Fibroblast of gingiva (primary cell): ENCODE measurements at regions not wholly inside any gene's neighbourhood (a gene's known extent, or its start where the extent isn't known, plus 50 kb on each side); places are given as distances from the start of the nearest gene placed in this dataset.

Experiments
- DNase-seq: peaks from one replicate; pipeline ENCODE4 v3.0.0-alpha.2; 2011; ENCODE audit warnings: low read depth

DNA sequence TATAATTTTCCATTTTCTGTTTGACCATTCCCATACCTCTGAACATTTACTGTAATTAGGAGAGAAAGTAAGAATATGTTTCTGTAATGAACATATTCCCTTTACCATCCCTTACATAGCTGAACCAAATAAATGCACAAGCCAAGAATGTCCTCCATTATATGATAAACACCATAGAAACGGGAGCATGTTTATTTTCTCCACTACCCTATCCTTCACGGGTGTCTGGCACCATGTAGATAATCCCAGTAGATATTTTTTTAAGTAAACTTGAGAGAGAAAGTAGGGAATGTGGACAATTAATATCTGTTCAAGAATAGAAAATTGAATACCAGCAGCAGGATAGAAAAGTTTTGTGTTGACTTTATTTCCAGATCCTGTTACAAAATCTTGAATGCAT, 928.4 kb downstream of the EFNB2 start:
- no peak for DNase-seq

DNA sequence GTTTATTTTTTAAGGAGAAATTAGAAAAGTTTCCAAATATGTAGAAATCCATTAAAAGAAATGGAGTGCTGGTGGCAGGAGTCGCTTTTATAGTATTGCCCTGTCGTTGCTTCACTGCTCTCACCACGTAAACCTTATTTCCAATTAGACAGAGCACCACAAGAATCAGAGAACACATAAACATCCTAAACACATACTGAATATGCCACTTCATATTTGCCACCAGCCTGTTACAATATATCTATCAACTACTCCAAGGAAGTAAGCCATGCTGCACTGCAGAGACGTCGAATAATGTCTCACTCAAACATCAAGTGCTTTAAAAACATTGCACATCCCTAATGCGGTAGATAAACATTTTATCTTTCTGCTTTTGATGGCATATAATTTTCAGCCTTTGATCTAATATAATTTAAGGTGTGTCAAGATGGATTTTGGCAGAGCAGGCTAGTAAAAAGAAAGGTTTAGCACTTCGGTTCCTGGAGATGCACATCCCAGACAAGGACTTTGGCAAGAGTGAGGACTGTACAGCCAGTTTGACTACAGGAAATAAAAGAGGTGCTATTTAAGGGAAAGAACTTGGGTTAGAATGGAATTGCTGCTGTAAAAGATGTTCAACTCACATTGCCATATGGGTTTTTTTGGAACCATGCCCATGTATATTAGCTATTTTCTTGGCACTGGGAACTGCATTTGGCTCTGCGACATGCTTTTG, 932.3 kb downstream of the EFNB2 start:
- DNase-seq, result no peak

DNA sequence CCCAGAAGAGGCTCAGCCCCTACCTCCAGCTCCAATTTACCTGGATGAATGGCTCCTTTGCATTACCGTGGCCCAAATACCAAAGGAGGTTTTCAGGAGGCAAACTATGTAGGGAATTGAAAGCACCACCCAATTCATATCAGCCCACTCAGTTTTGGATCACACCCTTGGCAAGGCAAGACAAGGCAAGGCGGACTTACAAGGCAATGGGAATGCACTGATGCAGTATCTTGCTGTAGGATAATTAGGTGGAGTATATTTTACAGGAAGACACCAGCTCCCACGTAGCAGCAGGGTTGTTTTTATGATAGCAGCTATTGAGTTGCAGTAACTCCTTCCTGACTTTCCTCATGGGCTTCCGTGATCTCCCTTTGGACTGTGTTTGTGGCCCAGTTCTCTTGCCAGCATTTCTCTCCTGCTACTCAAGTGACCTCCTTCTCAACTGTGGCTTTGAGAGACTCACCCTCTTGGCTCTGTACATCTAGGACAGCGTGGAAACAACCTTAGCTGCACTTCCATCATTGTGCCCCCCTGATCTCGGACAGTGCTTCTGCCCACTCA, 935.9 kb downstream of the EFNB2 start:
- no peak for DNase-seq

DNA sequence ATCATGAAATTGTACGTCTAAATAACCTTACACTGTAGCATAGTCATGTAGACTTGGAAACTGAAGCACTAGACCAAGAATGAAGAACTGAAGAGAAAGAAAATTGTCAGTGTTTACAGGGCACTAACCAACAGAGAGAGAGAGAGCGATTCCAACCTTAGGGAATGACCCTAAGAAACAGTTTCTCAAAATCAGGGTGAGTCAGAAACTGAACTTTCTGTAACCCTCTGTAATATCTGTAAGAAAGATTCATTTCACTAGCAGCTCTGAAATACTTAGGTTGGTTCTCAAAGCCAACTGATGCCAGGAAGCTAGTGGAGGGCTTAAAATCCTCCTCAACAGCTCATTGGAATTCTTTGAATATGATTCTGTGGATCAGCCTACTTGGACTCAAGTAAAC, 936.9 kb downstream of the EFNB2 start:
- DNase-seq, result no peak

DNA sequence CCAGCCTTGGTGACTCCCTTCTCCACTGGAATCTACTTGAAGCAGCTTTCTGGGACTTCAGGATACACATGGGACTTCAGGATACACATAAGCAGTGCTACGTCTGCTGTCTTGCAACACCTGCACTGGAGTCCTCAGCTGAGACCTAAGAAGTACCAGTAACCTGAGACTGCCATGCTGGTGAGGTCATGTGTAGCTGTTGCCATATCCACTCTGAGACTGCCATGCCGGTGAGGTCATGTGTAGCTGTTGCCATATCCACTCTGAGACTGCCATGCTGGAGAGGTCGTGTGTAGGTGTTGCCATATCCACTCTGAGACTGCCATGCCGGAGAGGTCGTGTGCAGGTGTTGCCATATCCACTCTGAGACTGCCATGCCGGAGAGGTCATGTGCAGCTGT, 937.9 kb downstream of the EFNB2 start:
- DNase-seq, result no peak

DNA sequence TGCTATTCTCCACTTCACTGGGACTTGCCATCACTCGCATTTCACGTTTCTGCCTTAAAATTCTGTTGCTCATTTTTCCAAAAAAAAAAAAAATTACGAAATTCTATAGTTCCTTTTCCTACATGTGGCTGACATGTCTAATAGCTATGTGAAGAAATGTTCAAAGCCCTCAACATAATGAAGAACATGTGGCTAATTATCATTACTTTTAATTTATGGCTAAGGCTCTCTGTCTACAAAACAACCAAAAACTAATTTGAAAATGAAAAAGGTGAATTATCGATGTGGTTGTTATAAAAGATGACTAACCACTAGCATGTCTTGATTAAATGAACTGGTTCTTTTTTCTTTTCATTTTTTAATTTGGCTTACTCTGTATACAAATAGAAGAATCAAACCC, 940.0 kb downstream of the EFNB2 start:
- DNase-seq, result no peak

DNA sequence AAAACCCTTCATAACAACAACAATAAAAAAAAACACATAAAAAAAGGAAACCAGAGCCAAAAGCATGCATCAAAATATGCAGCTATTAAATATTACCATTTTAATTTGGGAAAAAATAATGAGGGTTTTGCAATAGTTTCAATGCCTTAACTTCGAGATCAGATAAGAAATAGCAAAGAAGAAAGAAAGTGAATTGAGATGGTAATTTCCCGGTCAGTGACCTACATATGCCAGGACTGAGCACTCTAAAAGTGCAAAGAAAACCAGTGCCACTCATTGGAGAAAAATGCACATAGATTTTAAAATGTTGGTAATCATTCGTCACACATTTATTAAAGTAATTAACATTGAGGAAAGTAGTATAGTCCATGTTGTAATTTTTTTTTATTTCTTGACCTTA, 944.2 kb downstream of the EFNB2 start:
- DNase-seq, result no peak

DNA sequence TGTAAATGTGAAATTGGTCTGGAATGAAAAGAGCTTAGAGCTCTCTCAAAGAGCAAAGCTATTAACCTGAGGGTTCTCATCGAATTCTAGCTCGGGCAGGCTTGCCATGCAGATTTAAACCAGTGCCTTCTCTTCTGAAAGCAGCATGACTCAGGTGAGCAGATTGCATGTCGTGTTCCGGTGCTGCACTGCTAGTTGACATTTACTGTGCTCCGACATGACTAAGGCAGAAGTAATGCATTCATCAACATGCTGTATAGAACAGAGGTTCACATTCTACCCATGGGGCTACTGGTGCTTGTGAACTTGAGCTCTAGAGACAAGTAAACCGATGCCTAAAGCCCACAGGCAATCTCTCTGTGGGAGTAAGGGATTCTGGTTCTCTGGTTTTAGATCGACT, 947.7 kb downstream of the EFNB2 start:
- no peak for DNase-seq

DNA sequence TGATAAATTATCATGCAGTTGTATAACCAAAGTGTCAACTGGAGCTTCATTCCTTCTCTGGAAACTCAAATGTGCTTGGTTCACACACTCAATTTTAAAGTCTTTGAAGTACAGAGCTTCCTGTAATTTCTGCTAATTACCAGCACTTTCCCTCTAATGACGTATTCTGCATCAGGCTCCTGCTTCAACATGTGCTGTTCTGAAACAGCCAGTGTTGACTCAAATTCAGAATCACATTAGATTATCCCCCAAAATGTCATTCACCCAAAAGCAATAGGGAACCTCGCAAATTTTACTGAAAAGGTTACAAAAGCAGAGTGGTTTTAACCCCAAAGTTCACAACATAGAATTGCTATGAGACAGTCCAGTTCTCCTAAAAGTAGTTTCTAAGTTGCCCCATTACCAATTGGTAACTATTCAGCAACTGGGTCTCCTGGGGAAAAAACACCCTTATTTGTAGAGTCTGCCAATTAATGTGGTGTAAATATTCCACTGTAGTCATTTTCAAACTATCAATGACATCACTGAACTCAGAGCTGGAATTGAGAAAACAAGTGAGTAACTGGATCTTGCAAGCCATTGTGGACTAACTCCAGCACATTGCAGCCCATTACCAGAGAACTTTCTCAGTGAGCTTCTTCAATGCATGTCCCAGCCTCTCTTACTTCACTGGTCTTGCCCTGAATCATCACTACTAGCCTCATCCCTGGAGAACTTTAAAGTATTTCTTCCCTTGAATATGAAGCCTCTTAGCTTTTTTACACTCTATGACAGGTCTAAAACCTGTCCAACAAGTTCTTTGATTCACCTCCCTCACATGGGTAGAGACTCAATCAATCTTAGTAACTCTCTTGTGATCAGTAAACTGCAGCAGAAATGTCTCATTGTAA, 955.4 kb downstream of the EFNB2 start:
- no peak for DNase-seq

DNA sequence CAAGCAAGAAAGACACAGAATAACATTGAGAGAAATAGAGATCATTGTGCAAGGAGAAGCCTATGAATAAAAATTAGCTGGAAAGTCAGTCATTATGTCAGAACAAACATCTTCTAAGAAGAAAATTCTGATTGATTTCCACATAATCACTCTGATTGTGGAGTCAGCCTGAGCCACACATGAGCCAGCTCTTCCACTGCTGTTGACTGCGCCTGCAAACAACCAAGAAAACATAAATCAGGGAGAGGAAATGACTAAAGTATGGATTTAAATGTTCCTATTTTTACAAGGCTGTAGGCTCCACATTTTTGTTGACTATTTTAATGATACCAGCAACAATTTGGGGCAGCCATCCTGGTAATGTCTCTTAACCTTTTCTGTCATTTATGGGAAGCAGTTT, 962.3 kb downstream of the EFNB2 start:
- DNase-seq, result no peak

DNA sequence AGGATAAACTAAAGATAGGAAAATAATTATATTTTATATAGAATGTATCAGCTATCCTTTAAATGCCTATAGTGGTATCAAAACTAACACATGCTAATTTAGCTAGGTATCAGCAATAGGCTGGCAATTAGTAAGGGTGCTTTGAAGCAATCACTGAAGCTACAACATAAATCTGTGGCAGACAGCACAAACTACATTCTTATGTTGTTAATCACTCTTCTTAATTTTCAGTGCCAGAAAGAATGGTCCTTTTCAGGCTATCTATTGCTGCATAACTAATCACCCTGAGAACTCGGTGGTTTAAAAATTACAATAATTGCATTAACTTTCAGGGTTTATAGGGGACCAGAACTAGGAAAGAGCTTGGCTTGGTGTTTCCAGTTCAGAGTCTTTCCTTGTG, 963.1 kb downstream of the EFNB2 start:
- no peak for DNase-seq

DNA sequence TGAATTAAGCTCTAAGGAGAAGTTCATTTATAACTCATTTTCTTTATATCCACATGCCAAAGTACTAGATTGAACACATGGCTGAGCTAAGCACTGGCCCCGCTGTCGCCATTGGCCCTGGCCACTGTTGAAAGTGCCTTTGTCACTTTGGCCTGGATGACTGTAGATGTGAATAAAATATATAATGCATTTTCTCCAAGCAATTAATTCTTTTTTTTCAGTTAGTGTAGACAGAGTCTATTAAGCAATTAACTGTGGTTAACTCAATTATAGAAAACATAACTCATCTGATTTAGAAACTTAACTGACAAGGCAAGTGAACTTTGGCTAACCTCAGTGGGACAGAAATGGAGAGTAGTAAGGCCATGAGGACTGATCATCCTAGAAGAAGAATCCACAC, 965.6 kb downstream of the EFNB2 start:
- no peak for DNase-seq

DNA sequence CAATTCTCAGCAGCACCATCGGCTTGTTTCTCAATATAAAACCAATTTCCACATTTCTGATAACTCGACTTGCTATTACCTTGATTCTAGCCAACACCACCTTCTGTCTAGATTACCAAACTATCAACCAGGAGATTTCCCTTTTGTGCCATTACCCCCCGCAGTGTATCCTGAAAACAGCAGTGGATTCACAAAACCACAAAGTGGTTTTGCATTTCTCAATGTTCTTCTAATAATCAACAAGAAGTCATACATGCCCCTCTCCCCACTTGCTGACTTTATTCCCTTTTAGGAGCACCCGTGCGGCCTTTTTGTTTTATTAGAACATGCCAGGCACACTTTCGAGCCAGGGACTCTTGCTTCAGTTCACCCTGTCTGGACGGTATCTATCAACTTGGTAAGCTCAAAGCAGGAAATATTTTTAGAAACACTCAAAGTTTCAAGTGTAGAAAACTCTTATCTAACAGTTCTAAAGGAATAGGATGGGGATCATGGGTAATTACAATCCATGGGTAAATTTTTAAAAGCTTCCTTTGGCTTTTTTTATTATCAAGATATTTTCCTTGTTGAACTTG, 967.4 kb downstream of the EFNB2 start:
- no peak for DNase-seq

DNA sequence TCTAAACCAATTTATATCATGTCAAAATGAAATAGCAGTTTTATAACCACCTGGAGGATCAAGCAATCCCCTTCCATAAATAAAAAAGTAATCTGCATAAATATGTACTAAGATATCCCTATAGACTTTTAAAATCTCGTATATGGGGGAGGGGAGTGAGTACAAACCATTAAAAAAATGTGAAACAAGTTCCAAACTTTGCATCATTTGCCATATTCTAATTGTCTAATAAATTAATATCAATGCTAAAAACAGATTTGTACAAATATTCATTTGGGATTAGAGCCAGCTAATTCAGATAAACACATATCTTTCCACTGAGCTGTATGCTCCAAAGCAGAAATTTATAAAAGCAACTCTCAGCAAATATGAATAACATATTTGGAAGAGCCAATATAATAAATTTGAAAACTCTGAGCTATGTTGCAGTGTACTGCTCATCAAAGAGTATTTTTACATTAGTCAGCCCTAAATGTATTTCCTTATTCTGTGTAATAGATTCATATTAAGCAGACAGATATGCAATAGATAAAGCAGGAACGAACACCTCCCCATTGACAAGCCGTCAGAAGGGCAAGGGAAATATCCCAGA, 970.2 kb downstream of the EFNB2 start:
- no peak for DNase-seq

DNA sequence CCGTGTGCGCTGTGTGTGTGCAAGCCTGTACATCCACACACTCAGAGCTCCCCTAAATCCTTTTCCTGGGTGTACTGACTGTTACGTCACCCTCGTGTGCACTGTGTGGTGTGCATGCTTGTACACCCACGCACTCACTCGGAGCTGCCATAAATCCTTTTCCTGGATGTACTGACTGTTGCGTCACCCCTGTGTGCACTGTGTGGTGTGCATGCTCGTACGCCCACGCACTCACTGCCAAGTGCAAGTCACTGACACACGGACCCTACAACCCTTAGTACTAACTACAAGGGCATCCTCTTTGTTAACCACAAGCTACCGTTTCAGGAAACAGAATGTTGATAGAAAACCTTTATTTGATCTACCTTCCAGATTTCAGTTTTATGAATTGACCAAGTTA, 983.4 kb downstream of the EFNB2 start:
- no peak for DNase-seq

DNA sequence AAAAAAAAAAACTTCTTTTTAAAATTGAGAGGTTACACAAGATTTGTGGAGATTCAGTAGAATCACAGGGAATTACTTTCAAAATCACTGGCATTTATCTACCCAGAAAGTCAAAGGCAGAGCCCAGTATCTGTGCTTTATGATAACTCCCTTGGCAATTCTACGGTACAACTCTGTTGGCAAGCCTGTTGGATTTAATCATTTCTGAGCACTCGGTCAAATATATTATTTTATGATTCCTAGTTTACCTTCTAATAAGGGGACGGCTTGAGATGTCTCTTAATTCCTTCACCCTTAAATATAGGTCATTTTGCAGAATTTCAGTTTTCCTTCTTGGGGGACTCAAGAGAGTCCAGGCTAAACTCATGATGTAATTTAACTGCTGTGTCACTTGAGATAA, 987.6 kb downstream of the EFNB2 start:
- no peak for DNase-seq

DNA sequence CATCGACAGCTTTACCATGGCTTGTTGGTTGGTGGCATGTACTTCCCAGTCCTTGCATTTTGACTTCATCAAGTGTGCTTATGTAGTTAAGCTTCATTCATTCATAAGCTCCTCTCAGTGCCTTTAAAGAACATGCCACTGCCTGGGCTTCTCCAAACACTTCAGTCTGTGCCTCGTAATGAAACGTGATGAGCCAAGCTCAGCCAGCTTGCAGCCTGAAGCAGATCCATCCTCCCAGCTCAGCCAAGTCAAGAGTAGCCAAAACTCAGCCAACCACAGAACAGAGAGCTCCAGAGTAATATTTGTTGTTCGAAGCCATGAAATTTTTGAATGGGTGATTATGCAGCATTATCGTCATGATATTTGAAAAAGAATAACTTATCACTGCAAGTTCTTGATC, 989.7 kb downstream of the EFNB2 start:
- no peak for DNase-seq

DNA sequence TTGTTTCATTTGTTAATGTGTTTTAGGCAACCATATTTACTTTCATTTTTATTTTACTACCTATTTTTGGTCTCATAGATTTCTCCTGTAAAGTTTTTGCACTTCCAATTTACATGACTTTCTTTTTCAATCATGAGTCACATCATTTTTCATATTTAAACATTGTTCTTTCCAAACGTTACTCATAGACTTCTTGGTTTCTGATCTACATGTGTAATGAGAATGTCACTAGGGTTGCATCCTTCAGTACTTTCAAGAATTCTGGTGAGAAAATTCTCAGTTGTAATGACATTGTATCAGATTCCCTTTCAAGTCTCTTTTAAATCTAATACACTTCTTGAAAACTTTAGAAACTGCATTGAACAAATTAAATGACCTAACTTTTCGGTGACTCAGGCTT, 991.7 kb downstream of the EFNB2 start:
- no peak for DNase-seq

DNA sequence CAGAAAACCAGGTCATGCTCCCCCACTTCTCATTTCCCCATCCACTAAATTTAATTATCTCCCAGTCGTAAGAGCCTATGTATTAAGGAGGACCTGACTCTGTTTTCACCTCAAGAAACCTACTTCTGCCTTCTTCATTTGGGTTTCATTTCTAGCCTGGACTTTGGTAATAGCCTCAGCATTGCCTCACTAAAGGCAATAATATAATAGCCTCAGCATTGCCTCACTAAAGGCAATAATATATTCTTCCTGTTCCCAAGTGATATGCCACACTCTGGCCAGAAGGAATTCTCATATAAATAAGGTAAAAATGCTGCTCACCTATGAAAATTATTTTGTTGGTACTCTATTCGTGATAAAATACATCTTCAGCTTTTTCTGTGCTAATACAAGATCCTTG, 993.9 kb downstream of the EFNB2 start:
- DNase-seq, result no peak

DNA sequence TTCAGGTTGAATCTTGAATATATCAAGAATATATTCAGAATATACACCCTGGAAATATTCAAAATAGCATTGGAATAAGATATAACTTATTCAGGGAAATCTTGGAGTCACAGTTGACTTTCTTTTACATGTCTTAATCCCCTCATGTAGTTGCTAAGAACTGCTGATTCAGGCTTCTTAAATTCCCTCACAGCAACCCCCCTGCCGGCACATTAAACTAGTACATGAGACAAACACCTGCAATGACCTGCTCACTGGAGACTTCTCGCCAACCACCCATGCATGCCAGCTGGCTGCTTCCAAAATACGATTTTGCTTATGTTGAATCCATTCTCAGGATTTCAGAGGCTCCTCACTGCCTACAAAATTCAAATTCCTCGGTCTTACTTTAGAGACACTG, 997.1 kb downstream of the EFNB2 start:
- no peak for DNase-seq

DNA sequence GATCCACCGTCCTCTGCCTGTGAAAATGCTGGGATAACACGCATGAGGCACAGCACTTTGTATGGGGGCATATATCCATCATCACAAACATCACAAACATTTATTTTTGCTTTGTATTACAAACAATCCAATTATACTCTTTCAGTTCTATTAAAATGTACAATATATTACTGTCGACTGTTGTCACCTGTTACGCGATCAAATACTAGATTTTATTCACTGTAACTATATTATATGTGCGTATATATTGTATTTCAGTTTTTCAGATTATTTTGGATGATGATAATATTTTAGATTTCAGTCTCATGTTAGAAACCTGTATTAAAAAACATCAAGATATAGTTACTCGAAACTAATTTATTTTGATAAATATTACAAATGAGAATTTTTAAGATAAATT, 998.3 kb downstream of the EFNB2 start:
- no peak for DNase-seq

DNA sequence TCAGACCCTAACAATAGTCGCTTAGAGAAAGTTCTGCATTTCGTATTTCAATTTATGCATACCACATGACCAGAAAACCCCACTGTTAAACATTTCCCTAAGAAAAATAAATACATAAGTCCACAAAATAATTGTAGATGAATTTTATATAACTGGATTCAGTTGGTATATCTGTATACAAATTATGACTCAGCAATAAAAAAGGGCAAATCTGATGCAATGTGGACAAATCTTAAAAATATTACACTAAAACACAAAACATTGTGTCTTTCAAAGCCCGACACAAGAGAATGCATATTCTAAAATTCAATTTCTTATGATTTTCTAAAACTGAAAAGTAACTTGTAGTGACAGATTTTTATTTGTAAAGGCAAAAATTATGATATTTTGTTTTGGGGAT, 1005.0 kb downstream of the EFNB2 start:
- DNase-seq, result no peak

DNA sequence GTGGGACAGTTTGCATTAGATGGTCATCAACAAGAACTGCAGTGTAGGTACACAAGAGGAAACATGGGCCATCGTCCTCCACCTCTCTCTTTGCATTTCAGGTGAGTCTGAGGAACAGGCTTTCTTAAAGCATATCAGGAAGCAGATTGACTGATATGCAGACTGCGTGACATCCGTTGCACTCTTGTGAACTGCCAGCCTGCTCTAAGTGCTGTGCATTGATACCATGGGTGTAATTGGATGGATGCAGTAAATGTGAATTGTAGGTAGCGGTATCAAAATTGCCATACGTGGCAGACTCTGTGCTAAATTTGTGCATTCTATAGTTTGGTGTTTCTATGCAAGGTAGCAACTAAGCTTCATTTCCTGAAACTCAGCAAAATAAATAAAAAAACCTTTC, 1008.3 kb downstream of the EFNB2 start:
- no peak for DNase-seq
